Karpas-422 (cell line): ENCODE measurements at regions not wholly inside any gene's neighbourhood (a gene's known extent, or its start where the extent isn't known, plus 50 kb on each side); places are given as distances from the start of the nearest gene placed in this dataset.

ENCODE experiments used
- DNase-seq: peaks from one replicate; pipeline ENCODE4 v3.0.0-alpha.2; 2015
- H2AFZ ChIP-seq: fragments of 200-600 bp; sonication (generic); 2 replicates; pipeline ENCODE4 v1.6.1; 2014; ENCODE audit warnings: antibody characterized with exemption, low read length, mixed read lengths
- H3K27ac ChIP-seq: fragments of 200-600 bp; sonication (generic); 2 replicates; pipeline ENCODE4 v1.5.1; 2014; ENCODE audit warnings: mild to moderate bottlenecking, low read length, moderate library complexity
- H3K27me3 ChIP-seq: fragments of 200-600 bp; sonication (generic); 2 replicates; pipeline ENCODE4 v1.6.1; 2014; ENCODE audit warnings: low read length, mixed read lengths
- H3K36me3 ChIP-seq: fragments of 200-600 bp; sonication (generic); 2 replicates; pipeline ENCODE4 v1.6.1; 2014; ENCODE audit warnings: low read length, mixed read lengths; ENCODE audit not compliant: insufficient read depth
- H3K4me1 ChIP-seq: fragments of 200-600 bp; sonication (generic); 2 replicates; pipeline ENCODE4 v1.6.1; 2014; ENCODE audit warnings: mild to moderate bottlenecking, low read length, mixed read lengths
- H3K4me2 ChIP-seq: fragments of 200-600 bp; sonication (generic); 2 replicates; pipeline ENCODE4 v1.6.1; 2014; ENCODE audit warnings: low read length, low read depth, mild to moderate bottlenecking; ENCODE audit not compliant: poor library complexity, severe bottlenecking
- H3K4me3 ChIP-seq: fragments of 200-600 bp; sonication (generic); 2 replicates; pipeline ENCODE4 v1.5.1; 2014; ENCODE audit warnings: mild to moderate bottlenecking, antibody characterized with exemption, low read length, mixed read lengths
- H3K79me2 ChIP-seq: fragments of 200-600 bp; sonication (generic); 2 replicates; pipeline ENCODE4 v1.6.1; 2014; ENCODE audit warnings: mild to moderate bottlenecking, low read length, mixed read lengths
- H3K9ac ChIP-seq: fragments of 200-600 bp; sonication (generic); 2 replicates; pipeline ENCODE4 v1.6.0; 2014; ENCODE audit warnings: low read length
- H3K9me2 ChIP-seq: fragments of 200-600 bp; sonication (generic), shearing (Covaris generic); replicated peaks from 2 replicates; pipeline ENCODE4 v1.6.0; 2014; ENCODE audit warnings: mild to moderate bottlenecking, low read length, moderate library complexity; ENCODE audit not compliant: insufficient read depth
- H3K9me3 ChIP-seq: fragments of 300-700, 200-600 bp; sonication (generic); 2 replicates; pipeline ENCODE4 v1.6.1; 2014; ENCODE audit warnings: low read length, mixed read lengths
- H4K20me1 ChIP-seq: fragments of 200-600 bp; sonication (generic); 2 replicates; pipeline ENCODE4 v1.6.1; 2014; ENCODE audit warnings: mild to moderate bottlenecking, antibody characterized with exemption, low read length, low read depth; ENCODE audit not compliant: insufficient read depth

GRCh38 chr7:131148258-131148657, 179.4 kb upstream of the MKLN1 start:
- no peak overlapping the region for H3K4me3 ChIP-seq
- no peaks in the 10 kb centered on the region for H3K4me1 ChIP-seq
- no peak overlapping the region for H3K4me2 ChIP-seq
- no peaks in the 10 kb centered on the region for H4K20me1 ChIP-seq
- no peaks in the 10 kb centered on the region for H3K36me3 ChIP-seq
- H3K9me2 ChIP-seq: no peaks in the 10 kb centered on the region
- H3K27ac ChIP-seq: no peak overlapping the region
- no peaks in the 10 kb centered on the region for H3K27me3 ChIP-seq
- DNase-seq: no peak
- no peaks in the 10 kb centered on the region for H3K79me2 ChIP-seq
- no peaks in the 10 kb centered on the region for H3K9me3 ChIP-seq
- H3K9ac ChIP-seq: no peak overlapping the region
- no peak overlapping the region for H2AFZ ChIP-seq

- no peaks in the 10 kb centered on the region for H3K79me2 ChIP-seq
- DNase-seq: no peak
- no peaks in the 10 kb centered on the region for H3K9me2 ChIP-seq
- H4K20me1 ChIP-seq: no peaks in the 10 kb centered on the region
- H3K36me3 ChIP-seq: no peaks in the 10 kb centered on the region
- no peak overlapping the region for H2AFZ ChIP-seq
- no peak overlapping the region for H3K4me2 ChIP-seq
- H3K9me3 ChIP-seq: no peaks in the 10 kb centered on the region
- no peak overlapping the region for H3K27ac ChIP-seq
- H3K27me3 ChIP-seq: no peaks in the 10 kb centered on the region
- no peaks in the 10 kb centered on the region for H3K4me1 ChIP-seq
- no peak overlapping the region for H3K9ac ChIP-seq
- H3K4me3 ChIP-seq: no peak overlapping the region
Observed at GRCh38 chr7:131148708-131149428, 178.8 kb upstream of the MKLN1 start.

- no peaks in the 10 kb centered on the region for H4K20me1 ChIP-seq
- no peaks in the 10 kb centered on the region for H3K36me3 ChIP-seq
- no peaks in the 10 kb centered on the region for H3K9me3 ChIP-seq
- no peaks in the 10 kb centered on the region for H3K27me3 ChIP-seq
- no peak overlapping the region for H3K4me3 ChIP-seq
- no peak overlapping the region for H3K4me2 ChIP-seq
- no peak overlapping the region for H3K27ac ChIP-seq
- no peaks in the 10 kb centered on the region for H3K4me1 ChIP-seq
- no peak overlapping the region for H2AFZ ChIP-seq
- H3K79me2 ChIP-seq: no peaks in the 10 kb centered on the region
- H3K9me2 ChIP-seq: no peaks in the 10 kb centered on the region
- H3K9ac ChIP-seq: no peak overlapping the region
- no peak for DNase-seq
Observed at GRCh38 chr7:131149429-131149773, 178.3 kb upstream of the MKLN1 start.

- H3K9me3 ChIP-seq: no peaks in the 10 kb centered on the region
- no peaks in the 10 kb centered on the region for H3K36me3 ChIP-seq
- no peaks in the 10 kb centered on the region for H3K27me3 ChIP-seq
- no peak for DNase-seq
- H4K20me1 ChIP-seq: no peaks in the 10 kb centered on the region
- no peak overlapping the region for H3K27ac ChIP-seq
- H3K79me2 ChIP-seq: no peaks in the 10 kb centered on the region
- H3K9ac ChIP-seq: no peak overlapping the region
- H3K4me3 ChIP-seq: no peak overlapping the region
- no peak overlapping the region for H2AFZ ChIP-seq
- no peaks in the 10 kb centered on the region for H3K4me1 ChIP-seq
- no peaks in the 10 kb centered on the region for H3K9me2 ChIP-seq
- no peak overlapping the region for H3K4me2 ChIP-seq
Observed at GRCh38 chr7:131149840-131150239, 177.8 kb upstream of the MKLN1 start.

- DNase-seq: no peak
- Histone ChIP-seq H3K27ac (no peak overlapping the region), H3K36me3 (no peaks in the 10 kb centered on the region), H2AFZ (no peak overlapping the region), H4K20me1 (no peaks in the 10 kb centered on the region), H3K79me2 (no peaks in the 10 kb centered on the region), H3K27me3 (no peaks in the 10 kb centered on the region), H3K4me1 (no peaks in the 10 kb centered on the region), H3K9me2 (no peaks in the 10 kb centered on the region), H3K4me3 (no peak overlapping the region), H3K9ac (no peak overlapping the region), H3K9me3 (no peaks in the 10 kb centered on the region), H3K4me2 (no peak overlapping the region)
Observed at GRCh38 chr7:131151034-131151433, 176.6 kb upstream of the MKLN1 start.

GRCh38 chr7:131152766-131153165, 174.9 kb upstream of the MKLN1 start:
- no peak for DNase-seq
- Histone ChIP-seq H3K9ac (no peak overlapping the region), H4K20me1 (no peaks in the 10 kb centered on the region), H3K4me1 (no peaks in the 10 kb centered on the region), H3K79me2 (no peaks in the 10 kb centered on the region), H3K9me3 (no peaks in the 10 kb centered on the region), H3K4me2 (no peak overlapping the region), H2AFZ (no peak overlapping the region), H3K4me3 (no peak overlapping the region), H3K27me3 (no peaks in the 10 kb centered on the region), H3K36me3 (no peaks in the 10 kb centered on the region), H3K9me2 (no peaks in the 10 kb centered on the region), H3K27ac (no peak overlapping the region)

- Histone ChIP-seq H3K36me3 (no peaks in the 10 kb centered on the region), H3K4me2 (no peak overlapping the region), H2AFZ (no peak overlapping the region), H3K4me1 (no peaks in the 10 kb centered on the region), H3K27ac (no peak overlapping the region), H3K4me3 (no peak overlapping the region), H3K27me3 (no peaks in the 10 kb centered on the region), H3K9ac (no peak overlapping the region), H3K9me3 (no peaks in the 10 kb centered on the region), H3K9me2 (no peaks in the 10 kb centered on the region), H4K20me1 (no peaks in the 10 kb centered on the region), H3K79me2 (no peaks in the 10 kb centered on the region)
- no peak for DNase-seq
Observed at GRCh38 chr7:131154380-131154779, 173.3 kb upstream of the MKLN1 start.

GRCh38 chr7:131157530-131158243, 170.0 kb upstream of the MKLN1 start:
- Histone ChIP-seq H3K27me3 (no peaks in the 10 kb centered on the region), H3K27ac (no peak overlapping the region), H3K36me3 (no peaks in the 10 kb centered on the region), H3K79me2 (no peaks in the 10 kb centered on the region), H3K4me2 (no peak overlapping the region), H2AFZ (no peak overlapping the region), H3K9me3 (no peaks in the 10 kb centered on the region), H3K4me3 (no peak overlapping the region), H3K9ac (no peak overlapping the region), H3K9me2 (no peaks in the 10 kb centered on the region), H4K20me1 (no peaks in the 10 kb centered on the region), H3K4me1 (peaks cover 4% of the 10 kb centered on the region; the same call in 1 of the 2 replicates)
- DNase-seq: no peak
